Stimulated activated CD4-positive, alpha-beta T cell treated with anti-CD3 and anti-CD28 coated beads, Interleukin-1b, Interleukin-23, amount 100 ng/mL, for 1 hour (primary cell): ENCODE measurements at regions not wholly inside any gene's neighbourhood (a gene's known extent, or its start where the extent isn't known, plus 50 kb on each side); places are given as distances from the start of the nearest gene placed in this dataset.
"Not testable (repeated sequence)": the region's sequence is repeated elsewhere in the genome, so short reads cannot be mapped to it uniquely, and the experiment has no call there.

Source experiments
- DNase-seq, 2 donors: peaks; one replicate each; pipeline ENCODE4 v3.0.0-alpha.2; 2020; ENCODE audit warnings: low read depth in 2 of 2

DNA sequence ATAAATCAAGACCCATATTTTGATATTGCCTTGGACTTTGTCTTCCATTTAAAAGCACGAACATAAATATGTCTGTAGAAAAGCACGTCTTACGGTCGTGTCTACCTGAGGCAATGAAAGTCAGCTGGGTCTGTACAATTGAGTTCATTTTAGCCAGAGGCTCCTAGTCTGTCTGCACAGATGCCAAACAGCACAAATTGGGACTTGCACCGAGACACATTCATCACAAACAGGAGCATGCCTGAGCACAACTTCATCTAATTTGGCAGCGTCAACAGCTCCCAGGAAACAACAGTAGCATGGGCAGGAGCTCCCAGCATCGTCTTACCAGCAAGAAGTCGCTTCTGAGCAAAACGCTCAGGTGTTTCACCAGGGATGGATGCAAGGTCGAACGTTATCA is 687.0 kb downstream of the EFNB2 start:
- no peak for DNase-seq

DNA sequence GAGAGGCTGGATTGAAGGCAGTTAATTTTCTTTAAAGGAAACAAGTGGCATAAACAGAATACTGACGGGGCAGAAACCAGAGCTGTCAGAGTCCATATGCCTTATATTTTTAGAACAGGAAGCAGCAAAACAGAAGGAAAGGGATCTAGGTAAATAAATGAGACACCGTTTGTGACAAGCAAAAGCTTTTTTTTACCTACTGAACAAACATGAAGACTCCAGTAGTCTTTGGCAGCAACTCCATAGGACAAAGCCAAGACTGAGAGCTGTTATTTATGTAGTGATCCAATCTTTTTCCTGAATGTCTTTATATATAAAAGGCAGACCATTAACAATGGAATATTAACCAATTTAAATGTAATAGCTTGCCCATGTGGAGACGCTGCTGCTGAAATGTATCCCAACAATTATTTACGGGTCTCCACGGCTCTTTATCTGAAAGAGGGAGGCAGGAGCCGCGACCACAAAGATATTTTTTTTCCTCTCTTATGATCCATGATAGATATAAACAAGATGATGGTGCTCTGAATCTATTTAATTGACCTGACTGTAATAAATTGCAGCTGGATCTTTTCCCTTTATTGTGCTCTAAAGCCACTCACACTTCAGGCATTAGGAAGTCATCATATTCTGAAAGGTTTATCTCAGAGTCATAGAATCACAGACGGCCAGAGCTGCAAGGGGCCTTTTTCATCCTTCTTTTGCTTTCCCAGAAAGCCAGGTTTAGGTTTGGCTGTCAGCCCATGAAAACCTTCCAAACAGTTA is 687.8 kb downstream of the EFNB2 start:
- DNase-seq: no peak

DNA sequence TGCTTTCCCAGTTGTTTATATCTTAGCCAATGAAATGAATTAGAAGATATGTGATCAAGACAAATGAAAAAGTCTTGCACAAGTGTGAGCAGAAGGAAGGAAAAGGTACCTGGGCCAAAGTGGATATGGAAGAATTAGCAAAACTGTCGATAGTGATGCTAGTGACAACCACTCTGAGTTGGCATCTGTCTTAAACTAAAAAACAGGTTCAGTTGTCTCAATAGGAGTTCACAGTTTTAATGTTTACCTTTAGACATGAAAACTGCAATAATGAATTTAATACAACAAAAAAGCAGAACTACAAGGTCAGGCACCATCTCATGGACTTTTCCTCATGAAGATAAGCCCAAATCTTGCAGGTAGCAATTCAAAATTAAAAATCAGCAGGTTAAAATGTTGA is 688.5 kb downstream of the EFNB2 start:
- no peak for DNase-seq

DNA sequence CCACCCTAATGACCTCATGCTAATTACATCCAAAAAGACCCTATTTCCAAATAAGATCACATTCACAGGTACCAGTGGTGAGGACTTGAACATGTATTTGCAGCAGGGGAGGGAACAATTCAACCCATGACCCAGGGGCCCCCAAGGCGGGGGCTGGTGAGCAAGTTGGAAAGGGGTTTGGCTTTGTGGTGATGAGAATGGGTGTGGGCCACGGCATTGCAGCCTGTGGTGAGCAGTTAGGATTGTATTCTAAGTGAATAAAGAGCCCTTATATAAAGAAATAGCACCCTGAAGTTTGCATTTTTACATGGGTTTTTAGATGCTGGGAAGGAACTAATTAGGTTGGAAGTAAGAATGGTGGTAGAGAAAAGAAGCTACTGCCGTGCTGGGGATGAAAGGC is 694.2 kb downstream of the EFNB2 start:
- DNase-seq: no peak

DNA sequence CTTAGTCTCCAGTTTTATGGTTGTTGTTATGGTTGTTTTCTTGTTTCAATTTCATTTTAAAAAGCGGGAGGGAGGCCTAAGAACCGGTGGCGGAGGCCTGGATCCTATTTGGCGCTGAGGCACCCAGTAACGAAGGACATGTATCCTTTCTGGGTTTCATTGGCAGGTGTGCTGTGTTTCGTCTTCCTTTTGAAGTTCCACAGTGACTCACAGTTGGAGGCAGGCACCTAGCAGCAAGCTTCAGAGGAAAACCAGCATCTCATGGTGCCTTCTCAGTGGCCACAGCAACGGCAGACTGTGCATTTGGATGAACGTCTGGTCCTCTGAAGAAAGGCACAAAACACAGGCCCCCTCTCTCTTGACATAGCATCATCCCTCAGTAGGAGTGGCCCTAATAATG is 697.2 kb downstream of the EFNB2 start:
- no peak for DNase-seq

DNA sequence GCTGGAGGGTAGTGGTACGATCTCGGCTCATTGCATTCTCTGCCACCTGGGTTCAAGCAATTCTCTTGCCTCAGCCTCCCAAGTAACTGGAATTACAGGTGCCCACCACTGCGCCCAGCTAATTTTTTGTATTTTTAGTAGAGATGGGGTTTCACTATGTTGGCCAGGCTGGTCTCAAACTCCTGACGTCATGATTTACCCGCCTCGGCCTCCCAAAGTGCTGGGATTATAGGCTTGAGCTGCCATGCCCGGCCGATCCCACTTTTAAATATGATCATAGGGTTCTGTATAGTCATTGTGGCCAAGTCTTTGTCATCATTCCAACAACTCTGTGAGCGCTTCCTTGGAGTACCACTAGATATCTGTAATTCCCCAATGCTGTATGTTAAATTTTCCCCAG is 698.2 kb downstream of the EFNB2 start:
- DNase-seq: not testable (repeated sequence)

DNA sequence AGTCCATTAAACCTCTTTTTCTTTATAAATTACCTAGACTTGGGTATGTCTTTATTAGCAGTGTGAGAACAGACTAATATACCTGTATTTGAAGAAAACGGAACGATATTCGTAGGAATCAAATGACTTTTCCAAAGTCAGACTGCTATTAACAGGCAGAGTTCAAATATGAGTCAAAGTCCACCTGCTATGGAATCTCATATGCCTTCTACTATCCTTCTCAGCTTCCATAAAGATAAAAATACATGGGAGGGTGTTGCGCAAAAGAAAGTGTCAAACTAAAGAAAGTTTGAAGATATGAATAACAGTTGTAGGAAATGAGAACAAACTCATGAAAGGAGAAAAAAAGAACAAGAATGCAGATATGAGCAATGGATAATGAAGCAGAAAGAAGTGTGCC is 704.6 kb downstream of the EFNB2 start:
- DNase-seq: no peak

DNA sequence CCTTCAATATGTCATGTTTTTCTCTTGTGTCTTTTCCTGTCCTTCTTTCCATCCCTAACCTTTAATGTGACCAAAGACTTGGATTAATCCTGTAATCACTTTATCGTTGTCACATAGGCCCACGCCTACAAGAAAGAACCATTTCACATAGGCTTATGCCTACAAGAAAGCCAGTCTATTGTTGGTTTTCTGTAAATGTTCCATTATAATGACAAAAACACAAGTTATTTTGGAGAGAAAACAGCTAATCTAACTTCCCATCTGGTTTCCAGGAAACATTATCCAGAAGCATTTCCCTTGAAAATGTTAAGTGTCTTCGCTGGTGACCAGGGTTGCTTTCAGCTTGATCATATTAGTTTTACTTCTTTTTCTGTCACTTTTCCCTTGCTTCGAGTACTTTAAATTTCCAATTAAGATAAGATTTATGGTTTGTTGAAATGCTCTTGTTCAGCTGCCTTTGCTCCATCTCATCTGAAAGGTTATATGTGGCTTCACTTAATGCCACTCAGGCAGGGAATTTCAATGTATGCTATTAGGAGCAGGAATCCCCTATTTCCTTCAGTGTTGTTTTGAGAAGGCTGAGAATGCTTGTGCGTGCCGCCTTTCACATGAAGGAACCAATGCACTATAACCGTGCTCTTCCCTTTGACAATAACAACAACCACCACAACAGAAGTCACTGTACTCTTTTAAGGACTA is 708.2 kb downstream of the EFNB2 start:
- DNase-seq: no peak

DNA sequence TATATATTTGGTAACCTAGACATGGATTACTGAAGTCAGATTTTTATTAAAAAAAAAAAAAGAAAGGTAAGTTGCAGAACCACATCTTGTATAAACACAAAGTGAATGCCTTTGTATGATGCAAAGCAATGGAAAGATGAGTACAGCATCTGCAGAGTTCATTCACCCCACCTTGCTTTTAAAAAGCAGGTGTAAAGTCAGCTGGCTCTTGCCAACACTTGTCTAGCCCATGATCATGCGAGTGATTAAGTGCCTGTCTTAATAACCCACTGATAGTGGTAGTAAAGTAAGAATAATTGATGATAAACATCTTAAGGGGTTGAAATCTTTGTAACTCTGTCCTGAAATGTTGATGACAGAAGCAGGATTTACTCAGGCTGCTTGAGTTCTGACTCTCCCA is 710.4 kb downstream of the EFNB2 start:
- DNase-seq: no peak

DNA sequence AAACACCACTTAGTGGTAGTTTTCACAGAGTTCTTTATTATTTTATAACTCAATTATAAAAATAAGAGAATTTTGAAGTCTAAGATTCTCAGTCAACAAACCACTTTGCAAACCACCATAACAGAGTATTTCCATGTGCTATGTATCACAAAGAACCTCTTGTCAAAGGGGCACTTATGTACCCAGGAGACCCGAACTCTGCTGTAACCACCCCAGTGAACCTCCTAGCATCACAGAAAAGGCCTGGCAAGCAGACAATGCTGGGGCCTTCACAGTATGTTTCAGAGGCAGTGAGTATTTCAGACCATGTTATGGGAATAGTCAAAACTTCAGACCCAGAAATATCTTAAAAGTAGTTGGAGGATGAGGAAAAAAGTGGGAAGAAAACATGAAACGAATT is 714.1 kb downstream of the EFNB2 start:
- no peak for DNase-seq

DNA sequence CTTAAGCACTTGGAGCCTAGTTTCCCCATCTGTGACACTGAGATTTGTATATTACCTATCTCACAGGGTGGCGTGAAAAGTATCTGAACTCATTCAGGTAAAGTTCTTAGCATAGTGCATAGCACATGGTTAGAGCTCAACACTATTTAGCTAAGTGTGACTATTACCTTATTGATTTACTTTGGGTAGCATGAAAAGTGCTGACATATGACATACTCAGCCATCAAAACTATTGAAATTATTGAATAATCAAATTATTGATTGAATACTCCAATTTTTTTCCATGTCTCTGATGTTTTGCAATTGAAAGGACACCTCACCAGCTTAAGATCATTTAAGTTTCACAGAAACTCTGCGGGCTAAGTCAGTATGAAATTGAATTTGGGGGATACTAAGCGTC is 715.0 kb downstream of the EFNB2 start:
- DNase-seq: no peak

DNA sequence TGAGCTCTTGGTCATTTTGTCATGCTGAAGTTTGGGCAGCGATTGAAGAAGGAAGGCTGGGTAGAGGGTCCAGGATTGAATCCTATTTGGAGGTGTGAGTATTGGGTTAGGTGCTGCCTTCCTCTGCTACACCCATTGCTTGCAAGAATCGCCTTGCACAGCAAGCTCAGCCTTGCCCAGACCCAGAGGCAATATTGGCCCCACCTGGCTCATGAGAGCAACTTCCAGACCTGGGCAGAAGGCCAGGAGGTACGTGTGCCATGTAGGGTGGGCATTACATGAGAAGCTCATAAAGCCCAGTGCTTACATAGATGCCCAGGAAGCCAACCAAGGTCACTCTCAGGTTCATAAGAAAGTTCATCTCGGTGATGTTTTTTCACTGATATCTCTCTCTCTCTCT is 718.0 kb downstream of the EFNB2 start:
- no peak for DNase-seq

DNA sequence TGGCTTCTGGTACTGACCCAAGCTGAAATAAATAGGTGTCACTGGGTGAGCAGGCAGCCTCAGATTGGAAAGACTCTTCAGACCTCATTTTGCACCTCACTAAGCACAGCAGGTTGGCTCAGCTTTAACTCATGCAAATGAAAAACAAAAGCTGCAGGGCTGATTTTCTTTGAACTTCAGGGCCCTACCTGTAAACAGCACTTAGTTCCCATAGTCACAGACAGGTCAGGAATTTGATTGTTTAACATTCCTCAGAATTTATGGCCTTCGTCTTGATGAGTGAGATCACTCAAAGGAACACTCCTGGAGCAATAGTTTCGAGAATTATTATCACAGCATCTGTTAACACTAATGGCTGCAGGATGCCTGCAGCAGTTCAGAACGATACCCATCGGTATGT is 718.5 kb downstream of the EFNB2 start:
- DNase-seq: no peak

DNA sequence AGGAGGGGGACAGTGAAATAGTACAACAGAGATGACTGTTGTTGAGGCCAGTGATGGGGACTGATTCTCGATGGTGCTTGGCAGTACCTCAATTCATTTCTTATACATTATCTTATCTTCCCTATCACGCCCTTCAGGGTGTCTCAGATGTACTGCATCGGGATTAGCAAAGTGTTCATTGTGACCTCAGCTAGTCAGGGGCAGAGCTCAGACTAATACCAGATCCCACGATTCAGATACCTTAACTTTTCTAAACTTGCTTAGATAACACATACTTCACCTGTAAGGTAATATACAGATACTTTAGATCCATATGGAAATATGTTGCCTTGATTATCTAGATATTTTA is 720.6 kb downstream of the EFNB2 start:
- no peak for DNase-seq

DNA sequence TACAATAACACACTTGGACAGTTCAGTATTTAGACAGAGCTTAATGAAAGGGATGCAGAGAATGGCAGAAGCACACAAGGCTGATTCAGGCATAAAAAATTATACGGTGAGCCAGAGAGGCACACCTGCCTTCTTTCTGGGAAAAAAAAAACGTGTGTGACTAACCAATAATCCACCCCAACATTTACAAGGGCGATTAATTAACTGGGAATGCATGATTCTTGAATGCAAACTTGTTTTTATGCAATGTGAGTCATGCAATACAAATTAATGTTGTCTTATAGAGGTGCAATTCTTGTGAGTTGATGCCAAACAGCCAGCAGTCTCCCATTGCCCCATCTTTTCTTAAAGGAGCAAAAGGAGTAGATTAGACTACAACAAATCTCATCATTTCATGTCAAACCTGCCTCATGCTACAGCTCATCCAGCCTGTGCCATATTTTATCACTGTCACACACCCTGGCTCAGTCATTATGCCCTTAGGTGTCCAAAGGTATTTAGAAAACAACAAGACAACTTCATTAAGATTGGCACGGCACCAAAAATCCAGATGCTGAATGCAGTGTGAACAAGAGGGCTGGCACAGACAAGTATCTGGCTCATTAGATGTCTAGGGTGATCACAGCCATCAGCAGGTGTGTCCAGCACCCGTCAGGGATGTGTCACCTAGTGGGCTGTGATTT is 721.1 kb downstream of the EFNB2 start:
- no peak for DNase-seq

DNA sequence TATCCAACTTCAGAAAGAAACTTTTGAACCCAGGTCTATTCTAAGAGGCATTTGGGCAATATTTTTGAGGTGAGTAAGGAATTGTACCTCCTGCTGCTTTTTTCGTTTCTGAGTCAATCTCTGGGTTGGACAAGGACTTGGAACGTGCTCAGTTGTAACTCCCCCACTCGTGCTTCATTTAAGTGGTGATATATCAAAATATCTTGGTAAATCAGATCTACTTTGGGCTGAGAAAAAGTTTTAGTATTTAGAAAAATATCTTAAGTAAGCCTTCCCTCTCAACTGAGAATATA is 728.9 kb downstream of the EFNB2 start:
- DNase-seq: no peak

DNA sequence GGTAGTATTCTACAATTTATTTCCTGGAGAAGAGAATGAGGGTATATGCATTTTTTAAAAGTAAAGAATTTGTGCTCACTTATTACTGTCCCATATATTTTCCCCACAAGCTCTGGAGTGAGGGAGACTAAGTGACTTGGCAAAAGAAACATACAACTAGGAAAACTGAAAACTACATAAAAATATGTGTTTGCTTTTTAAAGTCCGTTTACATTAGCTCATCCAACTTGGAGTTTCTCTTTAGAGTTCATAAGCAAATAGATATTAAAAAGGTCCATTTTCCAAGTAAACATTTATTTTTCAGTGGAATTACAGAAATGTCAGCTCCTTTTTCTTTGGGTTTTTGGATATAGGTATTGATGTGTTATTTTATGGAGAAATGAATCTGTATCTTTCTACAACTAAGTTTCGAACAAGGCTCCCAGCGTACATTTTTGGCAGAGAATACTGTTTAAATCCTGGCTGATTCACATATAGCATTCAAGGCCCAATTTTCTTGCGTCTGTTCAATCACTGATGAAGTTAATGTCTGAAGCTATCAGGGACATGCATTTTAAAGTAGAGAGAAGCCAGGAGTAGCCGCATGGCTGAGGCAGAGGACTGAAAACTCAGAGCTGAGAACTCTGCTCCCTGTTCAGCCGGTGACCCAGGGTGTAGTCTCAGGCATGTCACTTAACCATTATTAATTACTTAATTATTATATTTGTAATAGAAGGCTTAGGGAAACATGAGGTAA is 729.4 kb downstream of the EFNB2 start:
- DNase-seq: no peak

DNA sequence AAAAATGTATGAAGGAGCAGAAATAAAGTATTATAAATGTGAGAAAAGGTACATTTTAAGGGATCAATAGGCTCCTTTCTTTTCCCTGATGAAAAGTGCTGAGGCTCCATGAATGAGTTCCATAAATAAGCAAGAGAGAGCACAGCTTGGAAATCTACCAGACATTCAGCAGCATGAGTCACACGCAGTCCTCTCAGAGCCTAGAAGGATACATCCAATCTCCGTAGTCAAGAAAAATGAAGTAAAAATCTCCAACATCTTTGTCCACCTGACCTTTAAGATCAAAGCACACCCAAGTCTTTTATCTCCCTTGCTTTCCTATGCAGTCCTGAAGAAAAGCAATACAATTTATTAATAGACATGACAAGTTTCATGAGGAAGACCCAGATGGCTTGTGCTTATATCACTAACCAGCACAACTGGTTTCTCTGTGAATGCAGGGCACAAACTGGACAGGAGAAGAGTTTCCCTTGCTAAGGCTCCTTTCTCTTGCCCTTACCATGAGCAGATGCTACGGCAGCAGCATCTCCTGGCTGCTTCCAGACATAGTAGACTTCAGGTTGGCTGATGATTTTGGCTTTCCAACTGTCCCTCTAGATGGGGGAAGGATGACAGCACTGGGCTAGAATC is 730.8 kb downstream of the EFNB2 start:
- DNase-seq: no peak

DNA sequence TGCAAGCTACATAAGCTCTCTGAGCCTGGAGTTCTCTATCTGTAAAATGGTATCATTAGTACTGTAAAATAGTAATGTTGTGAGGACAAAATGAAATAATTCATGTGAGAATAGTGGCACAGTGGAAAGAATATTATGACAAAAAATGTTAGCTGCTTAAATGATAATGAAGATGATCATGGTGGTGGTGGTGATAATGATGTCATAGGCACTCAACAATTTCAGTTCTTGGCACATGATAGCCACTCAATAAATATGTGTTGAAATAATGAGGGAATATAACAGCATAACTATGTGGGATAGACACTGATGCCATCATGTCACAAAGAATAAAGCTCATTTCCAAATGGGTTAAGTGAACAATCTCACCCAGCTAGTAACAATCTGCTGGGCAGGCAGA is 736.3 kb downstream of the EFNB2 start:
- no peak for DNase-seq

DNA sequence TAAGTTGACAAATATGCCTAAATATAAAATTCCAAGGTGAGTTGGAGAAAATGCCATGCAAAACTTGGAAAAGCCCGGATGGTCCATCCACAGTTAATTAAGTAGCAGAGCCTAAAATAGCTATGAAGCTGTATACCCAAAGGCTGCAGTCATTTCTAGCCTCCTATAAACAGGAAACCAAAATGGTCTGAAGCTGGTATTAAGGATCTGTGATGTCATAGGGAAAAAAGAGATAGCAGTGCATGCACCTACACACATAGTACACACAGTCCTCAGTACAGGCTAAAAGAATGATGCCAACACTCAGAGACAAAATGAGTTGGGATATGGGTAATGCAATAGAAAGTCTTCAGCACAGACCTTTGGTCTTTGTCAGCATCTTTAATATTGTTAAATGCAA is 736.9 kb downstream of the EFNB2 start:
- no peak for DNase-seq

DNA sequence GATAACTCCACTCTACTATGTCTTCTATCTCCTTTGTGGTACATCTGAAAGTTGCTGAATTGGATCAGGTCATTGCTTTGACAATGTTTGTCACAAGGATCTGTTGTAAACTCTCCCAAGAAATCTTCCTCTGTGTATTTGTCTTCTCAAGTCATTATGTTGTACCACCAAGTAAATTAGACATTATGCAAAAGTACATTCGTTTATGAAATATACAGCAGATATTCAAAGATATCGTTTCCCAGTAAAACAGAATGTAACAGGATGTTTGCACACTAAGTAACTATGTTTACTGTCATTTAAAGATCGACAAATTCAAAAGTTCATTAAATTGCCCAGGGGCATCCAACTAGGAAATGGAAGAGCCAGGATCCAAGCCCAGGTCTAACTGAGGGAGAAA is 739.4 kb downstream of the EFNB2 start:
- no peak for DNase-seq

DNA sequence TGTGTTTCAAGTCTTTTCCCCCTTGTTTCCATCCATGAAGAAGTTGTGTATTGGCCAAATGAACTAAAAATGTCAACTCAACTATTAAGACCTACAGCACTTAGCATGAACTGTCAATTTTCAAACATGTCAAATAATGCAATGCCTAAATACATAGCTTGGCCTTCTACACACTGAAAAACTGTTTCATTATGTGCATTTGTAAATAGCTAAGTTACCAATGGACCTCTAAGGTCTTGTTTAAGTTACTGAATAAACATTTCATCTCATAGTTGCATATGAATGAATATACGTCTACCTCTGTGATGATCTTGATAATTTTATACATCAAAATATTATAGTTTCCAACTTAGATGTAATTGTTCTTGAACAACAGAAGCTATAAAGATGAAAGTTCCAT is 744.5 kb downstream of the EFNB2 start:
- DNase-seq: no peak
